ENCODE measurements at regions not wholly inside any gene's neighbourhood (a gene's known extent, or its start where the extent isn't known, plus 50 kb on each side); places are given as distances from the start of the nearest gene placed in this dataset.

GRCh38 chr5:68555907-68556681, 340.5 kb downstream of the PIK3R1 start:
- no peak for DNase-seq (ENCODE audit: low spot score)
- no peak for FAIRE-seq

- no peak for FAIRE-seq
- DNase-seq (ENCODE audit: low spot score) = no peak
Observed at GRCh38 chr5:68557162-68557936, 341.8 kb downstream of the PIK3R1 start.

- DNase-seq (ENCODE audit: low spot score) (no peak), FAIRE-seq (no peak)
Observed at GRCh38 chr5:68562308-68562707, 346.8 kb downstream of the PIK3R1 start.

GRCh38 chr5:68565427-68565826, 349.9 kb downstream of the PIK3R1 start:
- DNase-seq (ENCODE audit: low spot score) (no peak), FAIRE-seq (no peak)

GRCh38 chr5:68576805-68577204, 361.2 kb downstream of the PIK3R1 start:
- no peak for DNase-seq (ENCODE audit: low spot score)
- FAIRE-seq = no peak

- DNase-seq (ENCODE audit: low spot score) (no peak), FAIRE-seq (no peak)
Observed at GRCh38 chr5:68582284-68582683, 366.7 kb downstream of the PIK3R1 start.

- FAIRE-seq (no peak), DNase-seq (ENCODE audit: low spot score) (no peak)
Observed at GRCh38 chr5:68587171-68587570, 371.6 kb downstream of the PIK3R1 start.

- DNase-seq (ENCODE audit: low spot score) = no peak
- FAIRE-seq = no peak
Observed at GRCh38 chr5:68591850-68592249, 376.3 kb downstream of the PIK3R1 start.

GRCh38 chr5:68592351-68592750, 376.8 kb downstream of the PIK3R1 start:
- no peak for DNase-seq (ENCODE audit: low spot score)
- no peak for FAIRE-seq

GRCh38 chr5:68593211-68593671, 377.7 kb downstream of the PIK3R1 start:
- FAIRE-seq = no peak
- DNase-seq (ENCODE audit: low spot score) = peak; percentile 20

GRCh38 chr5:68612972-68613371, 397.4 kb downstream of the PIK3R1 start:
- FAIRE-seq (no peak), DNase-seq (ENCODE audit: low spot score) (no peak)

- DNase-seq (ENCODE audit: low spot score) (no peak), FAIRE-seq (no peak)
Observed at GRCh38 chr5:68618501-68618900, 402.9 kb downstream of the PIK3R1 start.

GRCh38 chr5:68627001-68627400, 411.4 kb downstream of the PIK3R1 start:
- FAIRE-seq = no peak
- DNase-seq (ENCODE audit: low spot score) = no peak

GRCh38 chr5:68628082-68628814, 412.7 kb downstream of the PIK3R1 start:
- no peak for DNase-seq (ENCODE audit: low spot score)
- no peak for FAIRE-seq

- DNase-seq (ENCODE audit: low spot score) (no peak), FAIRE-seq (no peak)
Observed at GRCh38 chr5:68630354-68630753, 414.8 kb downstream of the PIK3R1 start.

GRCh38 chr5:68631884-68632283, 416.3 kb downstream of the PIK3R1 start:
- FAIRE-seq = no peak

GRCh38 chr5:68641211-68641610, 425.7 kb downstream of the PIK3R1 start:
- FAIRE-seq (no peak), DNase-seq (ENCODE audit: low spot score) (no peak)

More at GRCh38 chr5:68631884-68632283, 416.3 kb downstream of the PIK3R1 start:
- DNase-seq (ENCODE audit: low spot score) = no peak

GRCh38 chr5:68643064-68643463, 427.5 kb downstream of the PIK3R1 start:
- DNase-seq (ENCODE audit: low spot score) = no peak
- FAIRE-seq = no peak

GRCh38 chr5:68644971-68645370, 429.4 kb downstream of the PIK3R1 start:
- FAIRE-seq (no peak), DNase-seq (ENCODE audit: low spot score) (no peak)

- DNase-seq (ENCODE audit: low spot score) (no peak), FAIRE-seq (no peak)
Observed at GRCh38 chr5:68646144-68646543, 430.6 kb downstream of the PIK3R1 start.

- DNase-seq (ENCODE audit: low spot score) = no peak
- FAIRE-seq = no peak
Observed at GRCh38 chr5:68647743-68648142, 432.2 kb downstream of the PIK3R1 start.

All from RCC 7860 (cell line).